HCT116 (cell line): ENCODE measurements at regions not wholly inside any gene's neighbourhood (a gene's known extent, or its start where the extent isn't known, plus 50 kb on each side); places are given as distances from the start of the nearest gene placed in this dataset.

Experiments used
- ATAC-seq: fragments of 200-7000 bp; cut with Tn5 transposase; 2 replicates; pipeline ENCODE4 v1.9.1; 2020; ENCODE audit warnings: mild to moderate bottlenecking, moderate library complexity
- BruUV-seq: library from RNA; stranded (reverse); fragments of 400-500 nt; replicated peaks from 2 replicates; lab custom pipeline; 2021; lab: Mats Ljungman, UMichigan
- CTCF ChIA-PET: fragments of 300-600 bp; sonication (Branson Sonifier 250); formaldehyde crosslinking; loops from one replicate; lab custom pipeline; 2021; ENCODE audit warnings: antibody characterized with exemption; lab: Charles Lee
- POLR2A ChIA-PET: fragments of 300-600, 350-600 bp; sonication (Branson Sonifier 250); formaldehyde crosslinking; loops from one replicate; lab custom pipeline; 2021; ENCODE audit warnings: antibody characterized with exemption; lab: Charles Lee
- RAD21 ChIA-PET, 2 experiments: fragments of 300-600 bp; sonication (Branson Sonifier 250); formaldehyde crosslinking; loops; one replicate each; lab custom pipeline; 2023; ENCODE audit warnings: low total read pairs in 2 of 2; ENCODE audit not compliant: uncharacterized antibody in 2 of 2, unreplicated experiment in 2 of 2, low non-redundant PET in 1 of 2; lab: Charles Lee
- DNase-seq: peaks from one replicate; pipeline ENCODE4 v3.0.0-alpha.2; 2010; ENCODE audit warnings: low read depth, low spot score
- H2AFZ ChIP-seq: fragments of 200-600 bp; shearing (Covaris generic), sonication (generic); 2 replicates; pipeline ENCODE4 v1.6.1; 2017; ENCODE audit warnings: low read depth, mixed run types, mixed read lengths, antibody characterized with exemption, low read length; ENCODE audit not compliant: poor library complexity, severe bottlenecking
- H3K27ac ChIP-seq: 2 replicates; pipeline ENCODE4 v1.5.1; 2012; ENCODE audit warnings: low read depth, low read length
- H3K27me3 ChIP-seq: fragments of 200-600 bp; sonication (generic); 2 replicates; pipeline ENCODE4 v1.6.1; 2016; ENCODE audit warnings: mixed run types, low read length, mixed read lengths; ENCODE audit not compliant: insufficient read depth
- H3K36me3 ChIP-seq, 2 experiments: fragments of 200-500 bp in 1 of 2; fragments of 200-600 bp in 1 of 2; sonication (Bioruptor generic) in 1 of 2; sonication (generic) in 1 of 2; 2 replicates each; pipeline versions ENCODE4 v1.5.1 to v1.6.1; 2014 to 2016; ENCODE audit warnings: low read length in 2 of 2, inconsistent platforms in 1 of 2, mixed read lengths in 1 of 2, mixed run types in 1 of 2; ENCODE audit not compliant: insufficient read depth in 2 of 2, control insufficient read depth in 1 of 2
- H3K4me1 ChIP-seq, 2 experiments: fragments of 200-600 bp in 1 of 2; sonication (generic) in 1 of 2; 2 replicates each; pipeline versions ENCODE4 v1.5.1 to v1.6.1; 2012 to 2017; ENCODE audit warnings: low read length in 2 of 2, inconsistent platforms in 1 of 2, mild to moderate bottlenecking in 1 of 2, mixed read lengths in 1 of 2, mixed run types in 1 of 2, moderate library complexity in 1 of 2; ENCODE audit not compliant: insufficient read depth in 2 of 2, control insufficient read depth in 1 of 2
- H3K4me2 ChIP-seq: fragments of 200-600 bp; sonication (generic); 2 replicates; pipeline ENCODE4 v1.6.1; 2017; ENCODE audit warnings: mixed run types, low read length, mixed read lengths
- H3K4me3 ChIP-seq, 2 experiments: fragments of 200-600 bp in 1 of 2; sonication (generic) in 1 of 2; replicated peaks in 1 of 2; 2 replicates each; pipeline ENCODE4 v1.5.1; 2011 to 2016; ENCODE audit warnings: low read length in 2 of 2, control low read depth in 1 of 2, low read depth in 1 of 2, mild to moderate bottlenecking in 1 of 2, mixed read lengths in 1 of 2, mixed run types in 1 of 2
- H3K79me2 ChIP-seq: fragments of 200-600 bp; sonication (generic); 2 replicates; pipeline ENCODE4 v1.6.1; 2017; ENCODE audit warnings: mild to moderate bottlenecking, mixed run types, low read length, moderate library complexity, mixed read lengths; ENCODE audit not compliant: insufficient read depth
- H3K9ac ChIP-seq: fragments of 200-600 bp; sonication (generic); 2 replicates; pipeline ENCODE4 v1.6.1; 2016; ENCODE audit warnings: low read length, mixed read lengths
- H3K9me2 ChIP-seq: fragments of 200-600 bp; sonication (generic), shearing (Covaris generic); 2 replicates; pipeline ENCODE4 v1.6.1; 2017; ENCODE audit warnings: mixed run types, mild to moderate bottlenecking, moderate library complexity; ENCODE audit not compliant: insufficient read depth
- H3K9me3 ChIP-seq, 2 experiments: fragments of 200-500 bp in 1 of 2; fragments of 200-600 bp in 1 of 2; sonication (Bioruptor generic) in 1 of 2; sonication (generic) in 1 of 2; 2 replicates each; pipeline ENCODE4 v1.6.1; 2014 to 2017; ENCODE audit warnings: low read length in 2 of 2, mixed read lengths in 2 of 2, inconsistent platforms in 1 of 2, low read depth in 1 of 2, mild to moderate bottlenecking in 1 of 2, mixed run types in 1 of 2, moderate library complexity in 1 of 2; ENCODE audit not compliant: control insufficient read depth in 1 of 2, insufficient read depth in 1 of 2
- H4K20me1 ChIP-seq: fragments of 200-600 bp; sonication (generic), shearing (Covaris generic); 2 replicates; pipeline ENCODE4 v1.6.1; 2017; ENCODE audit warnings: mixed run types, mild to moderate bottlenecking, moderate library complexity; ENCODE audit not compliant: insufficient read depth
- EGR1 ChIP-seq: IDR thresholded peaks from 2 replicates; pipeline ENCODE4 v1.6.1; 2012; ENCODE audit warnings: low read depth
- FOSL1 ChIP-seq: IDR thresholded peaks from 2 replicates; pipeline ENCODE4 v1.6.1; 2012; ENCODE audit warnings: low read depth
- JUND ChIP-seq: IDR thresholded peaks from 2 replicates; pipeline ENCODE4 v1.6.1; 2012
- POLR2A ChIP-seq: IDR thresholded peaks from 2 replicates; pipeline ENCODE4 v1.7.0; 2011; ENCODE audit warnings: borderline replicate concordance; ENCODE audit not compliant: insufficient read depth, insufficient read length; ENCODE audit errors: extremely low read depth
- POLR2AphosphoS5 ChIP-seq: IDR thresholded peaks from 2 replicates; pipeline ENCODE4 v1.6.1; 2011; ENCODE audit warnings: mild to moderate bottlenecking, low read depth, low read length, moderate library complexity
- SP1 ChIP-seq: IDR thresholded peaks from 2 replicates; pipeline ENCODE4 v1.6.1; 2012; ENCODE audit warnings: low read depth
- SRF ChIP-seq: IDR thresholded peaks from 2 replicates; pipeline ENCODE4 v1.6.1; 2012; ENCODE audit warnings: low read depth
- TCF7L2 ChIP-seq: IDR thresholded peaks from 2 replicates; pipeline ENCODE4 v1.7.0; 2011; ENCODE audit warnings: borderline replicate concordance, inconsistent platforms; ENCODE audit not compliant: insufficient read depth, insufficient read length; ENCODE audit errors: extremely low read depth
- YY1 ChIP-seq: IDR thresholded peaks from 2 replicates; pipeline ENCODE4 v1.6.1; 2011; ENCODE audit warnings: low read length, low read depth, moderate library complexity, mild to moderate bottlenecking; ENCODE audit not compliant: insufficient replicate concordance; ENCODE audit errors: extremely low read depth
- ZFX ChIP-seq: fragments of 450-650 bp; IDR thresholded peaks from 2 replicates; pipeline ENCODE4 v1.6.1; 2017
- ZNF274 ChIP-seq: fragments of 200-500 bp; sonication (Bioruptor generic); IDR thresholded peaks from 2 replicates; pipeline ENCODE4 v1.6.1; 2014; ENCODE audit warnings: mild to moderate bottlenecking, low read depth, low read length, inconsistent platforms
- intact Hi-C: fragments of 100-400 bp; cut with micrococcal nuclease; formaldehyde crosslinking; loops from 2 replicates; pipeline ENCODE4 v1.10.0; 2022
- TF ChIP-seq, protein P1 (sequence below): IDR thresholded peaks from 2 replicates; pipeline ENCODE4 v1.6.1; 2011; ENCODE audit warnings: mild to moderate bottlenecking, low read length, moderate library complexity; ENCODE audit not compliant: insufficient replicate concordance; ENCODE audit errors: extremely low read depth
- TF ChIP-seq, protein P2 (sequence below): IDR thresholded peaks from 2 replicates; pipeline ENCODE4 v1.6.1; 2012
- TF ChIP-seq, protein P3 (sequence below), 3 experiments: fragments of 200-600 bp in 1 of 3; sonication (generic) in 1 of 3; IDR thresholded peaks in 2 of 3; conservative IDR thresholded peaks in 1 of 3; 2 replicates each; pipeline ENCODE4 v1.5.1; 2012 to 2017; ENCODE audit warnings: low read depth in 2 of 3, low read length in 2 of 3, antibody characterized with exemption in 1 of 3, borderline replicate concordance in 1 of 3, control low read depth in 1 of 3, mild to moderate bottlenecking in 1 of 3, mixed read lengths in 1 of 3, mixed run types in 1 of 3, moderate library complexity in 1 of 3; ENCODE audit not compliant: insufficient read depth in 1 of 3
- TF ChIP-seq, protein P4 (sequence below): IDR thresholded peaks from 2 replicates; pipeline ENCODE4 v1.6.1; 2012

DNA sequence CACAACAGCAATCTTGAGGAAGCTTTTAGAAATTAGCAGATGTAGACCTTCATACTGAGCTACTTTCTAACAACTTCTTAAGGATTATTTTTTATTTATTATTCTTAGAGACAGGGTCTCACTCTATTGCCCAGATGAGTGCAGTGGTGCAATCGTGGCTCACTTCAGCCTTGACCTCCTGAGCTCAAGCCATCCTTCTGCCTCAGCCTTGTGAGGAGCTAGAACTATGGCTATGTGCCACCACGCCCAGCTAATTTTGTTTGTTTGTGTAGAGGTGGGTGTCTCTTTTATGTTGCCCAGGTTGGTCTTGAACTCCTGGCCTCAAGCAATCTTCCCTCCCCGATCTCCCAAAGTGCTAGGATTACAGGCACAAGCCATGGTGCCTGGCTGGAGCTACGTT is 200.6 kb downstream of the TSHZ3 start (continued):
- TF ChIP-seq, protein P1, sequence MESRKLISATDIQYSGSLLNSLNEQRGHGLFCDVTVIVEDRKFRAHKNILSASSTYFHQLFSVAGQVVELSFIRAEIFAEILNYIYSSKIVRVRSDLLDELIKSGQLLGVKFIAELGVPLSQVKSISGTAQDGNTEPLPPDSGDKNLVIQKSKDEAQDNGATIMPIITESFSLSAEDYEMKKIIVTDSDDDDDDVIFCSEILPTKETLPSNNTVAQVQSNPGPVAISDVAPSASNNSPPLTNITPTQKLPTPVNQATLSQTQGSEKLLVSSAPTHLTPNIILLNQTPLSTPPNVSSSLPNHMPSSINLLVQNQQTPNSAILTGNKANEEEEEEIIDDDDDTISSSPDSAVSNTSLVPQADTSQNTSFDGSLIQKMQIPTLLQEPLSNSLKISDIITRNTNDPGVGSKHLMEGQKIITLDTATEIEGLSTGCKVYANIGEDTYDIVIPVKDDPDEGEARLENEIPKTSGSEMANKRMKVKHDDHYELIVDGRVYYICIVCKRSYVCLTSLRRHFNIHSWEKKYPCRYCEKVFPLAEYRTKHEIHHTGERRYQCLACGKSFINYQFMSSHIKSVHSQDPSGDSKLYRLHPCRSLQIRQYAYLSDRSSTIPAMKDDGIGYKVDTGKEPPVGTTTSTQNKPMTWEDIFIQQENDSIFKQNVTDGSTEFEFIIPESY: no peak
- TF ChIP-seq, protein P2, sequence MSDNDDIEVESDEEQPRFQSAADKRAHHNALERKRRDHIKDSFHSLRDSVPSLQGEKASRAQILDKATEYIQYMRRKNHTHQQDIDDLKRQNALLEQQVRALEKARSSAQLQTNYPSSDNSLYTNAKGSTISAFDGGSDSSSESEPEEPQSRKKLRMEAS: no peak
- TF ChIP-seq, protein P3, sequence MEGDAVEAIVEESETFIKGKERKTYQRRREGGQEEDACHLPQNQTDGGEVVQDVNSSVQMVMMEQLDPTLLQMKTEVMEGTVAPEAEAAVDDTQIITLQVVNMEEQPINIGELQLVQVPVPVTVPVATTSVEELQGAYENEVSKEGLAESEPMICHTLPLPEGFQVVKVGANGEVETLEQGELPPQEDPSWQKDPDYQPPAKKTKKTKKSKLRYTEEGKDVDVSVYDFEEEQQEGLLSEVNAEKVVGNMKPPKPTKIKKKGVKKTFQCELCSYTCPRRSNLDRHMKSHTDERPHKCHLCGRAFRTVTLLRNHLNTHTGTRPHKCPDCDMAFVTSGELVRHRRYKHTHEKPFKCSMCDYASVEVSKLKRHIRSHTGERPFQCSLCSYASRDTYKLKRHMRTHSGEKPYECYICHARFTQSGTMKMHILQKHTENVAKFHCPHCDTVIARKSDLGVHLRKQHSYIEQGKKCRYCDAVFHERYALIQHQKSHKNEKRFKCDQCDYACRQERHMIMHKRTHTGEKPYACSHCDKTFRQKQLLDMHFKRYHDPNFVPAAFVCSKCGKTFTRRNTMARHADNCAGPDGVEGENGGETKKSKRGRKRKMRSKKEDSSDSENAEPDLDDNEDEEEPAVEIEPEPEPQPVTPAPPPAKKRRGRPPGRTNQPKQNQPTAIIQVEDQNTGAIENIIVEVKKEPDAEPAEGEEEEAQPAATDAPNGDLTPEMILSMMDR (IDR thresholded peaks at IDR 0.05 in 2 of 3, conservative IDR thresholded peaks at IDR 0.05 in 1 of 3; ENCODE audit: borderline replicate concordance in 1 of 3, insufficient read depth in 1 of 3, low read depth in 2 of 3, low read length in 2 of 3): no peak
- no peak for TF ChIP-seq YY1
- no peak for TF ChIP-seq ZFX
- TF ChIP-seq POLR2AphosphoS5: no peak
- TF ChIP-seq JUND: no peak
- TF ChIP-seq FOSL1: no peak
- TF ChIP-seq SRF: no peak

DNA sequence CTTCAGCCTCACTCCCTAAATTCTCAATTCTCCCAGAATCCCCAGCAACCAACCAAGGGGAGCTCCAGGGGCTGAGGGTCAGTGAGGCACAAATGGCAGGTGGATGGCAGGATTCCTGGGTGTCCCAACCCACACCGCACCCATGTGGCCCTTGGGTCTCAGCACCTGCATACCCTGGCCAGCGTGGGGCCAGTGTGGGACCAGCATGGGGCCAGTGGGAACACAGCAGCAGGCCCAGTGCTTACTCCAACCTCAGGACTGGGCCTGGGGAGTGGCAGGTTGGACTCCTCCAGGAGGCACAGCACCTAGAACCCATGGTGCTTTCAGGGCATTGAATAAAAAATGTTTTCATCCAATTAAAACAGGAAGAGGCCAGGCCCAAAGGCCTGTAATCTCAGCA is 202.0 kb downstream of the TSHZ3 start:
- H3K79me2 ChIP-seq: no peaks in the 10 kb centered on the region
- no TSS peak for BruUV-seq
- ATAC-seq (no peak), DNase-seq (no peak)
- no peak overlapping the region for H3K4me2 ChIP-seq
- H3K27ac ChIP-seq: no peak overlapping the region
- no peaks in the 10 kb centered on the region for H4K20me1 ChIP-seq
- H3K9me3 ChIP-seq: peaks cover 9 to 20% of the 10 kb centered on the region in 2 experiments; a peak in 2 of 4 replicates
- H3K36me3 ChIP-seq: no peaks in the 10 kb centered on the region
- H3K4me3 ChIP-seq: no peak overlapping the region
- ChIA-PET POLR2A (no interaction called here), RAD21 (no interaction called here), CTCF (no interaction called here)
- intact Hi-C loops: no loop called here
- H3K27me3 ChIP-seq: no peaks in the 10 kb centered on the region
- no peak overlapping the region for H3K9ac ChIP-seq
- H3K9me2 ChIP-seq: no peaks in the 10 kb centered on the region
- no peaks in the 10 kb centered on the region for H3K4me1 ChIP-seq
- H2AFZ ChIP-seq: no peak overlapping the region
- no peak for TF ChIP-seq ZNF274
- TF ChIP-seq, protein P3 (IDR thresholded peaks at IDR 0.05 in 2 of 3, conservative IDR thresholded peaks at IDR 0.05 in 1 of 3; ENCODE audit: borderline replicate concordance in 1 of 3, insufficient read depth in 1 of 3, low read depth in 2 of 3, low read length in 2 of 3): no peak
- TF ChIP-seq POLR2A: no peak
- TF ChIP-seq EGR1: no peak
- TF ChIP-seq TCF7L2: no peak
- TF ChIP-seq, protein P4, sequence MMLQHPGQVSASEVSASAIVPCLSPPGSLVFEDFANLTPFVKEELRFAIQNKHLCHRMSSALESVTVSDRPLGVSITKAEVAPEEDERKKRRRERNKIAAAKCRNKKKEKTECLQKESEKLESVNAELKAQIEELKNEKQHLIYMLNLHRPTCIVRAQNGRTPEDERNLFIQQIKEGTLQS: no peak
- TF ChIP-seq SP1: no peak
